ENCODE measurements at regions not wholly inside any gene's neighbourhood (a gene's known extent, or its start where the extent isn't known, plus 50 kb on each side); places are given as distances from the start of the nearest gene placed in this dataset.
"Not testable (repeated sequence)": the region's sequence is repeated elsewhere in the genome, so short reads cannot be mapped to it uniquely, and the experiment has no call there.

GRCh38 chr7:73244782-73245311 is 63.8 kb downstream of the NSUN5 start:
- H3K27me3 ChIP-seq; intact Hi-C loops (cut with DNase I; ENCODE audit: low total_unique reads); H3K36me3 ChIP-seq; H3K4me1 ChIP-seq; H3K9me3 ChIP-seq; H3K27ac ChIP-seq; DNase-seq; H3K4me3 ChIP-seq: not testable (repeated sequence)

GRCh38 chr7:73234994-73235717 is 73.5 kb downstream of the NSUN5 start:
- H3K4me1 ChIP-seq; H3K9me3 ChIP-seq; H3K27me3 ChIP-seq; H3K36me3 ChIP-seq; H3K27ac ChIP-seq; intact Hi-C loops (cut with DNase I; ENCODE audit: low total_unique reads): not testable (repeated sequence)
- DNase-seq: peak; percentile 91 to 93
- H3K4me3 ChIP-seq: peak overlapping the region in 1 of 2 donors; percentile 31

- H3K27me3 ChIP-seq; intact Hi-C loops (cut with DNase I; ENCODE audit: low total_unique reads); H3K27ac ChIP-seq; H3K4me3 ChIP-seq; DNase-seq; H3K9me3 ChIP-seq; H3K36me3 ChIP-seq; H3K4me1 ChIP-seq: not testable (repeated sequence)
Measured at GRCh38 chr7:73225745-73226144, 82.9 kb downstream of the NSUN5 start.

- H3K27ac ChIP-seq; H3K4me3 ChIP-seq; intact Hi-C loops (cut with DNase I; ENCODE audit: low total_unique reads); H3K27me3 ChIP-seq; H3K4me1 ChIP-seq; H3K9me3 ChIP-seq; H3K36me3 ChIP-seq; DNase-seq: not testable (repeated sequence)
Measured at GRCh38 chr7:73221724-73222123, 86.9 kb downstream of the NSUN5 start.

- H3K36me3 ChIP-seq; H3K27me3 ChIP-seq; H3K4me3 ChIP-seq; DNase-seq; intact Hi-C loops (cut with DNase I; ENCODE audit: low total_unique reads); H3K27ac ChIP-seq; H3K9me3 ChIP-seq; H3K4me1 ChIP-seq: not testable (repeated sequence)
Measured at GRCh38 chr7:73220766-73221370, 87.8 kb downstream of the NSUN5 start.

- intact Hi-C loops (cut with DNase I; ENCODE audit: low total_unique reads); H3K36me3 ChIP-seq; H3K4me3 ChIP-seq; H3K9me3 ChIP-seq; DNase-seq; H3K27ac ChIP-seq; H3K4me1 ChIP-seq; H3K27me3 ChIP-seq: not testable (repeated sequence)
Measured at GRCh38 chr7:73220357-73220756, 88.3 kb downstream of the NSUN5 start.

GRCh38 chr7:73218802-73219201 is 89.8 kb downstream of the NSUN5 start:
- H3K4me3 ChIP-seq; H3K36me3 ChIP-seq; H3K27ac ChIP-seq; H3K9me3 ChIP-seq; H3K4me1 ChIP-seq; intact Hi-C loops (cut with DNase I; ENCODE audit: low total_unique reads); H3K27me3 ChIP-seq; DNase-seq: not testable (repeated sequence)

- H3K36me3 ChIP-seq; H3K27ac ChIP-seq; H3K9me3 ChIP-seq; H3K4me3 ChIP-seq; intact Hi-C loops (cut with DNase I; ENCODE audit: low total_unique reads); DNase-seq; H3K4me1 ChIP-seq; H3K27me3 ChIP-seq: not testable (repeated sequence)
Measured at GRCh38 chr7:73216046-73216675, 92.5 kb downstream of the NSUN5 start.

GRCh38 chr7:73215232-73215631 is 93.4 kb downstream of the NSUN5 start:
- H3K27me3 ChIP-seq; H3K27ac ChIP-seq; intact Hi-C loops (cut with DNase I; ENCODE audit: low total_unique reads); H3K9me3 ChIP-seq; DNase-seq; H3K36me3 ChIP-seq; H3K4me3 ChIP-seq; H3K4me1 ChIP-seq: not testable (repeated sequence)

GRCh38 chr7:73214471-73214870 is 94.2 kb downstream of the NSUN5 start:
- H3K27me3 ChIP-seq; intact Hi-C loops (cut with DNase I; ENCODE audit: low total_unique reads); H3K9me3 ChIP-seq; H3K27ac ChIP-seq; H3K36me3 ChIP-seq; H3K4me3 ChIP-seq; H3K4me1 ChIP-seq: not testable (repeated sequence)
- peak in 1 of 2 donors; percentile 19 for DNase-seq

GRCh38 chr7:73213076-73213475 is 95.5 kb downstream of the NSUN5 start:
- H3K27ac ChIP-seq; H3K4me3 ChIP-seq; H3K4me1 ChIP-seq; intact Hi-C loops (cut with DNase I; ENCODE audit: low total_unique reads); H3K36me3 ChIP-seq; H3K9me3 ChIP-seq; H3K27me3 ChIP-seq: not testable (repeated sequence)
- DNase-seq: peak in 1 of 2 donors; percentile 13

- not testable (repeated sequence) for H3K36me3 ChIP-seq
Measured at GRCh38 chr7:73205594-73205993, 103.0 kb downstream of the NSUN5 start.

GRCh38 chr7:73204898-73205297 is 103.7 kb downstream of the NSUN5 start:
- H3K9me3 ChIP-seq; intact Hi-C loops (cut with DNase I; ENCODE audit: low total_unique reads); DNase-seq; H3K36me3 ChIP-seq; H3K4me3 ChIP-seq; H3K27me3 ChIP-seq; H3K27ac ChIP-seq; H3K4me1 ChIP-seq: not testable (repeated sequence)

More at GRCh38 chr7:73205594-73205993, 103.0 kb downstream of the NSUN5 start:
- DNase-seq; H3K27ac ChIP-seq; H3K4me3 ChIP-seq; H3K4me1 ChIP-seq; intact Hi-C loops (cut with DNase I; ENCODE audit: low total_unique reads); H3K27me3 ChIP-seq; H3K9me3 ChIP-seq: not testable (repeated sequence)

All from uterus (tissue), 3 donors.